Type B pancreatic cell (in vitro differentiated cells): ENCODE measurements at regions not wholly inside any gene's neighbourhood (a gene's known extent, or its start where the extent isn't known, plus 50 kb on each side); places are given as distances from the start of the nearest gene placed in this dataset.
A peak's percentile ranks its signal among the peaks of the same experiment; 100 is the strongest.

Source experiments
- DNase-seq: peaks from one replicate; pipeline ENCODE4 v3.0.0; 2021; ENCODE audit warnings: mixed read lengths; ENCODE audit not compliant: unreplicated experiment; ENCODE audit errors: extremely low spot score
- H3K27ac Mint-ChIP-seq: 2 replicates; pipeline ENCODE4 v1.8.0; 2021; ENCODE audit warnings: mild to moderate bottlenecking, mixed read lengths
- H3K27me3 Mint-ChIP-seq: 2 replicates; pipeline ENCODE4 v1.8.0; 2021; ENCODE audit warnings: mixed read lengths
- H3K36me3 Mint-ChIP-seq: 2 replicates; pipeline ENCODE4 v1.8.0; 2021; ENCODE audit warnings: mixed read lengths
- H3K4me1 Mint-ChIP-seq: one replicate; pipeline ENCODE4 v1.8.0; 2021; ENCODE audit warnings: mixed read lengths; ENCODE audit not compliant: unreplicated experiment
- H3K4me3 Mint-ChIP-seq: 2 replicates; pipeline ENCODE4 v1.8.0; 2021; ENCODE audit warnings: mild to moderate bottlenecking, mixed read lengths
- H3K9me3 Mint-ChIP-seq: 2 replicates; pipeline ENCODE4 v1.8.0; 2021; ENCODE audit warnings: mixed read lengths
- CTCF ChIP-seq: fragments of 200-600 bp; sonication (generic); conservative IDR thresholded peaks from 2 replicates; pipeline ENCODE4 v1.5.0; 2021; ENCODE audit warnings: antibody characterized with exemption, mild to moderate bottlenecking

GRCh38 chr3:28891485-28891884 lies 389.4 kb upstream of the RBMS3 start:
- no peak for TF ChIP-seq CTCF
- no peaks in the 10 kb centered on the region for H3K36me3 Mint-ChIP-seq
- DNase-seq = no peak
- no peak overlapping the region for H3K4me3 Mint-ChIP-seq
- no peaks in the 10 kb centered on the region for H3K27me3 Mint-ChIP-seq
- no peaks in the 10 kb centered on the region for H3K9me3 Mint-ChIP-seq
- no peak overlapping the region for H3K27ac Mint-ChIP-seq
- no peaks in the 10 kb centered on the region for H3K4me1 Mint-ChIP-seq

GRCh38 chr3:28900301-28900700 lies 380.6 kb upstream of the RBMS3 start:
- Mint-ChIP-seq H3K9me3 (peaks cover 12% of the 10 kb centered on the region), H3K4me1 (peaks cover 4% of the 10 kb centered on the region), H3K36me3 (no peaks in the 10 kb centered on the region), H3K4me3 (no peak overlapping the region), H3K27me3 (no peaks in the 10 kb centered on the region), H3K27ac (no peak overlapping the region)
- TF ChIP-seq CTCF = no peak
- no peak for DNase-seq

- Mint-ChIP-seq H3K27me3 (no peaks in the 10 kb centered on the region), H3K9me3 (peaks cover 12% of the 10 kb centered on the region), H3K27ac (no peak overlapping the region), H3K4me3 (no peak overlapping the region), H3K4me1 (peaks cover 4% of the 10 kb centered on the region), H3K36me3 (no peaks in the 10 kb centered on the region)
- no peak for TF ChIP-seq CTCF
- no peak for DNase-seq
These were observed 379.9 kb upstream of the RBMS3 start for GRCh38 chr3:28901018-28901417.

- no peak overlapping the region for H3K4me3 Mint-ChIP-seq
- H3K36me3 Mint-ChIP-seq = no peaks in the 10 kb centered on the region
- H3K9me3 Mint-ChIP-seq = peaks cover 9% of the 10 kb centered on the region
- no peak overlapping the region for H3K27ac Mint-ChIP-seq
- H3K4me1 Mint-ChIP-seq = peaks cover 4% of the 10 kb centered on the region
- DNase-seq = peak; percentile 65
- no peaks in the 10 kb centered on the region for H3K27me3 Mint-ChIP-seq
- no peak for TF ChIP-seq CTCF
These were observed 377.7 kb upstream of the RBMS3 start for GRCh38 chr3:28903171-28903601.

GRCh38 chr3:28905798-28906197 lies 375.1 kb upstream of the RBMS3 start:
- no peak for TF ChIP-seq CTCF
- Mint-ChIP-seq H3K4me1 (peaks cover 4% of the 10 kb centered on the region), H3K36me3 (no peaks in the 10 kb centered on the region), H3K27ac (no peak overlapping the region), H3K9me3 (peaks cover 7% of the 10 kb centered on the region), H3K27me3 (no peaks in the 10 kb centered on the region), H3K4me3 (no peak overlapping the region)
- DNase-seq = no peak
